ENCODE measurements at regions not wholly inside any gene's neighbourhood (a gene's known extent, or its start where the extent isn't known, plus 50 kb on each side); places are given as distances from the start of the nearest gene placed in this dataset.
"Not testable (repeated sequence)": the region's sequence is repeated elsewhere in the genome, so short reads cannot be mapped to it uniquely, and the experiment has no call there.

- no peak for DNase-seq (ENCODE audit: low spot score)
Measured at GRCh38 chr6:6091608-6092002, 84.9 kb upstream of the NRN1 start.

GRCh38 chr6:6090861-6091607 lies 84.3 kb upstream of the NRN1 start:
- no peak for DNase-seq (ENCODE audit: low spot score)

GRCh38 chr6:6085928-6086668 lies 79.4 kb upstream of the NRN1 start:
- no peak for DNase-seq (ENCODE audit: low spot score)

GRCh38 chr6:6080975-6081374 lies 74.2 kb upstream of the NRN1 start:
- no peak for DNase-seq (ENCODE audit: low spot score)

GRCh38 chr6:6074190-6074589 lies 67.5 kb upstream of the NRN1 start:
- DNase-seq (ENCODE audit: low spot score), result no peak

- DNase-seq (ENCODE audit: low spot score), result not testable (repeated sequence)
Measured at GRCh38 chr6:6068157-6068556, 61.4 kb upstream of the NRN1 start.

- no peak for DNase-seq (ENCODE audit: low spot score)
Measured at GRCh38 chr6:6058054-6058444, 51.3 kb upstream of the NRN1 start.

- DNase-seq (ENCODE audit: low spot score), result peak; percentile 50
Measured at GRCh38 chr6:6057442-6058053, 50.8 kb upstream of the NRN1 start.

All from AG08395 (cell line).